SK-N-SH (cell line): ENCODE measurements at regions not wholly inside any gene's neighbourhood (a gene's known extent, or its start where the extent isn't known, plus 50 kb on each side); places are given as distances from the start of the nearest gene placed in this dataset.

Experiments used
- CTCF ChIP-seq: fragments of 200-600 bp; sonication (generic); IDR thresholded peaks from 2 replicates; pipeline ENCODE4 v1.6.1; 2017; ENCODE audit warnings: antibody characterized with exemption, mild to moderate bottlenecking, moderate library complexity
- EP300 ChIP-seq, 2 experiments: IDR thresholded peaks; 2 replicates each; pipeline versions ENCODE4 v1.4.0 to v1.6.1; 2012; ENCODE audit warnings: borderline replicate concordance in 1 of 2, low read depth in 1 of 2, low read length in 1 of 2
- EZH2phosphoT487 ChIP-seq: fragments of 200-600 bp; sonication (generic); IDR thresholded peaks from 2 replicates; pipeline ENCODE4 v1.6.1; 2017; ENCODE audit warnings: low read depth, mixed run types, mild to moderate bottlenecking, antibody characterized with exemption, moderate library complexity, borderline replicate concordance
- FOXJ3 ChIP-seq: sonication (generic); formaldehyde crosslinking; IDR thresholded peaks from 2 replicates; pipeline ENCODE4 v1.5.1; 2020; ENCODE audit warnings: mild to moderate bottlenecking, missing genetic modification reagents
- JUND ChIP-seq: IDR thresholded peaks from 2 replicates; pipeline ENCODE4 v1.4.0; 2012
- MEF2A ChIP-seq: IDR thresholded peaks from 2 replicates; pipeline ENCODE4 v1.4.0; 2012; ENCODE audit warnings: low read depth, borderline replicate concordance
- PBX3 ChIP-seq: IDR thresholded peaks from 2 replicates; pipeline ENCODE4; 2012
- POLR2AphosphoS5 ChIP-seq: IDR thresholded peaks from 2 replicates; pipeline ENCODE4 v1.6.1; 2012; ENCODE audit warnings: low read depth, low read length
- RCOR1 ChIP-seq: fragments of 150-350 bp; IDR thresholded peaks from 2 replicates; pipeline ENCODE4 v1.6.1; 2017; ENCODE audit warnings: antibody characterized with exemption, low read length
- SIN3A ChIP-seq: IDR thresholded peaks from 2 replicates; pipeline ENCODE4 v1.6.1; 2012; ENCODE audit warnings: low read depth, mild to moderate bottlenecking, low read length, moderate library complexity, borderline replicate concordance
- TAF1 ChIP-seq: IDR thresholded peaks from 2 replicates; pipeline ENCODE4 v1.6.1; 2012; ENCODE audit warnings: low read depth, mild to moderate bottlenecking, low read length, moderate library complexity, borderline replicate concordance
- USF2 ChIP-seq: fragments of 150-350 bp; IDR thresholded peaks from 2 replicates; pipeline ENCODE4 v1.6.1; 2017; ENCODE audit warnings: antibody characterized with exemption, low read length, low read depth, borderline replicate concordance
- ZBTB33 ChIP-seq: IDR thresholded peaks from 2 replicates; pipeline ENCODE4 v1.4.0; 2012; ENCODE audit warnings: low read depth, borderline replicate concordance

- no peak for TF ChIP-seq CTCF
- TF ChIP-seq PBX3 = no peak
- TF ChIP-seq POLR2AphosphoS5 = no peak
- TF ChIP-seq RCOR1 = no peak
- TF ChIP-seq SIN3A = no peak
- TF ChIP-seq EP300 (IDR thresholded peaks at IDR 0.05; ENCODE audit: borderline replicate concordance in 1 of 2, low read depth in 1 of 2, low read length in 1 of 2) = no peak
- no peak for TF ChIP-seq EZH2phosphoT487
- TF ChIP-seq ZBTB33 = no peak
- no peak for TF ChIP-seq JUND
- TF ChIP-seq FOXJ3 (CRISPR knock-in tag) = no peak
- TF ChIP-seq MEF2A = no peak
- no peak for TF ChIP-seq USF2
- TF ChIP-seq TAF1 = no peak
Observed at GRCh38 chr4:102153391-102153790, 191.9 kb downstream of the SLC39A8 start.
